GM19372 (cell line): ENCODE measurements at regions not wholly inside any gene's neighbourhood (a gene's known extent, or its start where the extent isn't known, plus 50 kb on each side); places are given as distances from the start of the nearest gene placed in this dataset.
"Not testable (repeated sequence)": the region's sequence is repeated elsewhere in the genome, so short reads cannot be mapped to it uniquely, and the experiment has no call there.

Experiments
- ATAC-seq: cut with Tn5 transposase; IDR thresholded peaks from one replicate; pipeline ENCODE4 v1.9.1; 2021; ENCODE audit warnings: mild to moderate bottlenecking, low read depth, moderate library complexity; ENCODE audit not compliant: unreplicated experiment

DNA sequence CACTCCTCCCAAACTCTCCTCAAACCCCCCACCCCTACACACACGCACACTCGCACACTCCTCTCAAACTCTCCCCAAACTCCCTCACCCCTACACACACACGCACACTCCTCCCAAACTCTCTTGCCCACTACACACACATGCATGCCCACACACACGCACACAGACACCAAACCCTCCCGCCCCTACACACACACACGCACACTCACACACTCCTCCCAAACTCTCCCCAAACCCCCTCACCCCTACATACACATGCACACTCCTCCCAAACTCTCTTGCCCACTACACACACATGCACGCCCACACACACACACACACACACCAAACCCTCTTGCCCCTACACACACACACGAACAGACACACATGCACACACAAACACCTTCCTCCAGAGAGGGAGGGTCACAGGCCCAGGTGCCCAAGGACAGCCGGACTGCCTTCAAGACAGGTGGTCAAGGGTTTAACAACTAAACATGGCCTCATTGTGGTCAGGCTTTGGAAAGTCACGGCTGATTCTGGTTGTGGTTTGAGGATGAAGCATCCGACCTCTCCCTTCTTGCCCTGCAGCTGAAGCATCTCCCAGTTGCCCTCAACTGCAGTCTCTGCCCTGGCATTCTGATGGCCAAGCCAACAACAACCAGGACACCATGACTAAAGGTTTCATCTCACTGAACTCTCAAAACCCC is 72.3 kb upstream of the SNTG2 start:
- no peak for ATAC-seq

DNA sequence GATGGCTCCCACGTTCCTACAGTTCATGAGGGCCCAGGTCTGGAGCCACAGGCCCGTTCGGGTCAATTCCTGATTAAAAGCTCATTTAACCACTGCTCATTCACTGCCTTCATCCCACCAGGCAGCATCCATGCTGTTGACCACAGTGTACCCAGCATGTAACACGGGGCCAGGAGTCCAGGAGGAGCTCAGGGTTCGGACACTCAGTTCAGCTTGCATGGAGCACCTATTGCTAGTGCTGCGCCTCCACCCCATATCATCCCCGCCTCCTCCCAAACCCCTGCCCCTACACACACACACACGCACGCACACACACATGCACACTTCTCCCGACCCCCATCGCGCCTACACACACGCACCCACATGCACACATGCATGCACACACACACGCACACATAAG is 72.9 kb upstream of the SNTG2 start:
- ATAC-seq: no peak

- no peak for ATAC-seq
Observed at GRCh38 chr2:875687-876615, 74.7 kb upstream of the SNTG2 start.

DNA sequence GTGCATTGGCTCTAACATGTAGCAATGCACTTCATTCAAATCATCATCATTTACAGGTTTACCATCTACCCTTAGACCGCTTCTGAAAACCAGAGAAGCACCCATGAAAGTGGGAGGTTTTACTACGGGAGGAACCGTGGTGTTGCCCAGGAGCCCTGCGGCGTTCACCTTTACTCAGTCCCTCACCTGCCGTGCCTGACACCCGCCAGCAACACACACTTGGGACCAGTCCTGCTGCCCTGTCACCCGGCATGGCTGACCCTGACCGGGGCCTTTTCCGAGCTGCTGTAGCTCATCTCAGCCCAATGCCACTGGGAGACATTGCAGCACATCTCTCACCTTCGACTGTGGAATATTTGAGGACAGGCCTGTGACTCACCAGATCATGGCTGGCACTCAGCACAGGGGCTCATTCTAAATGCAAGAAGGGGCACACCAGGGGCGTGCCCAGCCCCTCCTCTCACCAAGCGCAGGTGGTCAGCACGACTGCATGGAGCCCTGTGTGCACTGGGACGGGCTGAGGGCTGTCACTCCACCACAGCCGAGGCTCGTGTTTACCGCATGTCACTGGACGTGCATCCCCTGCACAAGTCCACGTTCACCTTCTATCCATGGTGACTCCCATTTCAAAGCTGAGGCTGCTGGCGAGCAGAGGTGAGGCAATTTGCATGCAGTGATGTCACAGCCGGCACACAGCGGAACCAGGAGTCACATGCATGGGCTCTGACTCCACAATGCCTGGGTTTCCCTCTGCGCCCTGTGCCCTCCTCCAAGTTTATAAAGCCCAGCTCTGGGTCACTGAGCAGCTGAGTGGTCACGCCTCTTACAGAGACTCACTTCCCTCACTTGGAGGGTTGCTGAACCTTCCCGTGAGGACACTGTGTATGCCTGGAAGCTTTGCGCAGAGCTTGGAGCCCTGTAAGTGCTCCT is 76.7 kb upstream of the SNTG2 start:
- no peak for ATAC-seq

GRCh38 chr2:873027-873426 is 77.6 kb upstream of the SNTG2 start:
- no peak for ATAC-seq

DNA sequence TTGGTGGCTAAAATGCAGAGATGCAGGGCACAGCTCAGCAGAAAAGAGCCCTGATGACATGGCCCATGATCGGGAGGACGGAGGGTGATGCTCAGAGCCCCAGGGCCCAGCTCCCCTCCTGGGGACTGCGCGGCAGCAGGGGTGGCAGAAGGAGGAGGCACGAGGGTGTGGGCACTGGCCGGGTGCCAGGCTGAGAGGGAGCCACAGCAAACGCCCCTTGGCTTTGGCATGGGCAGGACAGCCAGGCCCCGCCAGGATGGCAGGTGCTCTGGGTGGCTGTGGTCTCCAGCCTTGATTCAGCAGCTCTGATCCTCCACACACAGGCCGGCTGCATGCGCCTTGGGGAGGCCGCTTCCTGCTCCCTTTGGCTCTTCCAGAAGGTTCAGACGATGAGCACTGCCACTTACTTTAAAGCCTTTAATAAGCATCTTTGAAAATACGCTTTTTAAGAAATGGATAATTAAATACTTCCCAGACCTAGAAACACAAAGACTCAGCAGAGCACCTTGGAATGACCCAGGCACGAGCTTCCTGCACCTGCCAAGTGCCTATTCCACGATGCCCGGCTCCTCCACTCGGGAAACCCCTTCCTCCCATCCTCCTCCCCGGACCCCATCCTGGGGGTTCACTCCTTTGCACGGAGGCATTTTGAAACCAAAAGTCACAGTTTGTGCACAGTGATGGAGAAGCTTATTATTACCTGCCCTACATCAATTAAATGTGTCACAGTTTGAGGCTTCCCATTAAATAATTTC is 78.5 kb upstream of the SNTG2 start:
- no peak for ATAC-seq

DNA sequence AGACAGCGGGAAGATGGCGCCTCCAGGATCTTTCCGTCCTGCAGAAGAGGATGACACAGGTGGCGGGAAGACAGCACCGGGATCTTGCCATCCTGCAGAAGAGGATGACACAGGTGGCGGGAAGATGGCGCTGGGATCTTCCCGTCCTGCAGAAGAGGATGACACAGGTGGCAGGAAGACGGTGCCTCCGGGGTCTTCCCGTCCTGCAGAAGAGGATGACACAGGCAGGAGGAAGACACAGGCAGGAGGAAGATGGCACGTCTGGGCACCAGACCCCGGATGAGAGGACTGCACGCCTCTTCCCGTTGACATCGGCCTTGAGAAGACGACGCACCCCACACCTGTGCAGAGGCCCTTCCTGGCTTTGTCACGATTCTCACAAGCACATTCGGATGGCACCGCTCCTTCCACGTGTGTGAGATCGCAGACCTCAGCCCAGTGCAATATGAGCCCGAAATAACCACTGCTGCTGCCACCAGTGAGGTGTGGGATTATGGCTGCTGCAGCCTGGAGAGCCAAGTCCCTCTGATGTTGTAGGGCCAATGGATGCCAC is 79.4 kb upstream of the SNTG2 start:
- ATAC-seq: no peak

DNA sequence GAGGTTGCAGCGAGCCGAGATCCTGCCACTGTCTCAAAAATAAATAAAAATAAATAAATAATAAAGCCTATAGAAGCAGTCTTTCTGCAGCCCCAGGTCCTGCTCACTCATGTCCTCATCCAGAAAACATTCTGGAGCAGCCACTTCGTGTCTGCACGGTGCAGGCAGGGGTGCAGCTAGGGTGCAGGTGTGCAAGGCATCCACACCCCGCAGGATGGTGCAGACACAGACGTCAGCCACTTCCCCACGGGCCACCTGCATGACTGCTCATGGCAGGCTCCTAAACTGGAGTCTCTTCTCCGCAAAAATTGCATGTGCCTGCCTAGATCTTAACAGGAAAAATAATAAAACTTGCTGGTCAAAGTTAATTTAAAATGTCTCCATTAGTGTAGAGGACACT is 80.2 kb upstream of the SNTG2 start:
- ATAC-seq: no peak

DNA sequence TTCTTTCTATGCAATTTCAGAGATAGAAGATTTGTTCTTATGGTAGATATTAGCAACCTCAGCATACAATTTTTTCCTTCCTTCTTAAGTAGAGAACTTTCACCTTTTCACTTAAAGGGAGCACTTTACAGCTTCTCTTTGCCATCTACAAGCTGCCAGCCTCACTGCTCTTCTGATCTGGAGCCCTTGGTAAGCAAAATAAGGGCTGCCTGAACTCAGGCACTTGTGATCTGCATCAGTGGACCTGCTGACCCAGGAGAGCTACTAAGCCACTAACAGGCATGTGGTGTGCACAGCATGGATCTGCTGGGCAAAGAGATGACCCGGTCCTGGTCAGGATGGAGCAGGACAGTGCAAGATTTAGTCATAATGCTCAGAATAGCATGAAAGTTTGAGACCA is 80.8 kb upstream of the SNTG2 start:
- ATAC-seq: no peak

GRCh38 chr2:869357-869871 is 81.2 kb upstream of the SNTG2 start:
- no peak for ATAC-seq

DNA sequence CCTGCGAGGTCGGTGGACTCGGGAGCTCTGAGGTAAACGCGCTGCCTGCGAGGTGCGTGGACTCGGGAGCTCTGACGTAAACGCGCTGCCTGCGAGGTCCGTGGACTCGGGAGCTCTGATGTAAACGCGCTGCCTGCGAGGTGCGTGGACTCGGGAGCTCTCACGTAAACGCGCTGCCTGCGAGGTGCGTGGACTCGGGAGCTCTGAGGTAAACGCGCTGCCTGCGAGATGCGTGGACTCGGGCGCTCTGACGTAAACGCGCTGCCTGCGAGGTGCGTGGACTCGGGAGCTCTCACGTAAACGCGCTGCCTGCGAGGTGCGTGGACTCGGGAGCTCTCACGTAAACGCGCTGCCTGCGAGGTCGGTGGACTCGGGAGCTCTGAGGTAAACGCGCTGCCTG is 81.8 kb upstream of the SNTG2 start:
- not testable (repeated sequence) for ATAC-seq

GRCh38 chr2:867296-867695 is 83.4 kb upstream of the SNTG2 start:
- no peak for ATAC-seq

DNA sequence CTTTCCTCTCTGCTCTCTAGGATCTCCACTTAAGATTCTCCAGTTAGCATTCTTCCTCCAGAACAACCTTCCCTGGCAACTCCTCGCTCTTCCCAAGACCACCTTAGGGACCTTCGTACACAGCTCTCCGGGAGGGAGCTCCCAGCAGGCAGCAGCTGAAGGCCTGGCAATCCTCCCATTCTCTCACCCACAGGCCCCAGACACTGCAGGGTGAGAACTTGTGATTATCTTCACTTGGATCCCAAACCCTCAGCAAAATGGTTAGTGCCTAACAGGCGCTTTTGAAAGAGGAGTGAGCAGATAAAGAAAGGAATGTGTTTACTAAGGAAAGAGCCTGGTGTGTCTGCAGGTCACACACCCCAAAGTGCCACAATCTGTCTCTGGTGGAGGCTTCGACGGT is 83.8 kb upstream of the SNTG2 start:
- ATAC-seq: no peak

- no peak for ATAC-seq
Observed at GRCh38 chr2:866009-866680, 84.5 kb upstream of the SNTG2 start.

GRCh38 chr2:864501-865106 is 86.0 kb upstream of the SNTG2 start:
- ATAC-seq: no peak

DNA sequence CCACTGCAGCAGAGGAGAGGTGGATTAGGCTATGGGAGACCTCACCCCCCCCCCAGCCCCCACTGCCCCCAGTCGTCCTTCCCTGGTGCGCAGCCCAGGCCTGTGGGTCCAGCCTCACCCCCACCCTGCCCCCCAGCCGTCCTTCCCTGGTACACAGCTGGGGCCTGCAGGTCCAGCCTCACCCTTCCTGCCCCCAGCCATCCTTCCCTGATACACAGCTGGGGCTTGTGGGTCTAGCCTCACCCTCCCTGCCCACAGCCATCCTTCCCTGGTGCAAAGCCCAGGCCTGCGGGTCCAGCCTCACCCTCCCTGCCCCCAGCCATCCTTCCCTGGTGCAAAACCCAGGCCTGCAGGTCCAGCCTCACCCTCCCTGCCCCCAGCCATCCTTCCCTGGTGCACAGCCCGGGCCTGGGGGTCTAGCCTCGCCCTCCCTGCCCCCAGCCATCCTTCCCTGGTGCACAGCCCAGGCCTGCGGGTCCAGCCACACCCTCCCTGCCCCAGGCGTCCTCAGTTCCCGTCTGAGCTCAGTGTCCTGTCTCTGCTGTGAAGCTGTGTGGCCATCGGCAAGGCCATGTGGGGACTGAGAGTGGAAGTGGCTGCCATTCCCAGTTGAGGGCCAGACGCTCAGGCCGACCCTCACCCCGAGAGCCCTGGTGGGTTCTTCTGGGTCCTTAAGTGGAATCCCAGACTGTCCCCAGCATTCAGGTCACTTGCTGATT is 86.8 kb upstream of the SNTG2 start:
- ATAC-seq: no peak

GRCh38 chr2:862731-863466 is 87.8 kb upstream of the SNTG2 start:
- ATAC-seq: no peak

- no peak for ATAC-seq
Observed at GRCh38 chr2:862355-862687, 88.3 kb upstream of the SNTG2 start.
